Neuronal stem cell (in vitro differentiated cells): ENCODE measurements at regions not wholly inside any gene's neighbourhood (a gene's known extent, or its start where the extent isn't known, plus 50 kb on each side); places are given as distances from the start of the nearest gene placed in this dataset.

Experiments used
- DNase-seq: peaks from one replicate; pipeline ENCODE4 v3.0.0-alpha.2; 2013; ENCODE audit warnings: low spot score
- H2AFZ ChIP-seq: one replicate; pipeline ENCODE4 v1.6.1; 2013; ENCODE audit warnings: mild to moderate bottlenecking, low read length, inconsistent platforms
- H2AK5ac ChIP-seq: 2 replicates; pipeline ENCODE4 v1.6.1; 2013; ENCODE audit warnings: low read depth, mild to moderate bottlenecking, inconsistent platforms, low read length, moderate library complexity, mixed read lengths
- H2BK120ac ChIP-seq: 2 replicates; pipeline ENCODE4 v1.6.1; 2013; ENCODE audit warnings: low read depth, mild to moderate bottlenecking, inconsistent platforms, low read length, moderate library complexity, mixed read lengths
- H2BK12ac ChIP-seq: one replicate; pipeline ENCODE4 v1.6.1; 2013; ENCODE audit warnings: low read length, inconsistent platforms
- H2BK15ac ChIP-seq: 2 replicates; pipeline ENCODE4 v1.6.1; 2013; ENCODE audit warnings: mild to moderate bottlenecking, low read length, inconsistent platforms, mixed read lengths
- H2BK5ac ChIP-seq: one replicate; pipeline ENCODE4 v1.6.1; 2013; ENCODE audit warnings: inconsistent platforms, mild to moderate bottlenecking, low read length, moderate library complexity
- H3K14ac ChIP-seq: one replicate; pipeline ENCODE4 v1.6.1; 2013; ENCODE audit warnings: low read length, inconsistent platforms
- H3K18ac ChIP-seq: 2 replicates; pipeline ENCODE4 v1.6.1; 2013; ENCODE audit warnings: low read length, inconsistent platforms
- H3K23ac ChIP-seq: 2 replicates; pipeline ENCODE4 v1.6.1; 2013; ENCODE audit warnings: low read depth, mild to moderate bottlenecking, mixed read lengths, low read length, inconsistent platforms; ENCODE audit not compliant: poor library complexity
- H3K27ac ChIP-seq: replicated peaks from 3 replicates; pipeline ENCODE4 v1.5.1; 2013; ENCODE audit warnings: low read length, inconsistent platforms
- H3K27me3 ChIP-seq, 3 experiments: 2 replicates each; pipeline ENCODE4 v1.6.1; 2013; ENCODE audit warnings: low read length in 3 of 3, mild to moderate bottlenecking in 2 of 3, inconsistent platforms in 1 of 3, low read depth in 1 of 3, mixed read lengths in 1 of 3, moderate library complexity in 1 of 3; ENCODE audit not compliant: control insufficient read depth in 3 of 3, insufficient read depth in 3 of 3
- H3K36me3 ChIP-seq, 2 donors: replicated peaks in 1 of 2; 2 replicates each; pipeline ENCODE4 v1.6.1; 2013; ENCODE audit warnings: low read length in 2 of 2; ENCODE audit not compliant: control insufficient read depth in 2 of 2, insufficient read depth in 2 of 2
- H3K4ac ChIP-seq: 2 replicates; pipeline ENCODE4 v1.6.1; 2013; ENCODE audit warnings: inconsistent platforms, mild to moderate bottlenecking, low read length, moderate library complexity
- H3K4me1 ChIP-seq, 2 donors: 1 replicate in 1 of 2; 2 replicates in 1 of 2; pipeline ENCODE4 v1.6.1; 2013; ENCODE audit warnings: low read length in 2 of 2, low read depth in 1 of 2; ENCODE audit not compliant: control insufficient read depth in 2 of 2, insufficient read depth in 1 of 2
- H3K4me2 ChIP-seq: one replicate; pipeline ENCODE4 v1.6.1; 2013; ENCODE audit warnings: mild to moderate bottlenecking, low read length, inconsistent platforms; ENCODE audit not compliant: insufficient read depth, poor library complexity, severe bottlenecking
- H3K4me3 ChIP-seq, 2 donors: 2 replicates each; pipeline ENCODE4 v1.5.1; 2013; ENCODE audit warnings: low read length in 2 of 2, mild to moderate bottlenecking in 2 of 2, inconsistent platforms in 1 of 2, moderate library complexity in 1 of 2
- H3K79me1 ChIP-seq: one replicate; pipeline ENCODE4 v1.6.1; 2013; ENCODE audit warnings: low read depth, mild to moderate bottlenecking, inconsistent platforms, low read length, moderate library complexity
- H3K9ac ChIP-seq: one replicate; pipeline ENCODE4 v1.6.1; 2013; ENCODE audit warnings: mild to moderate bottlenecking, low read depth, low read length, inconsistent platforms; ENCODE audit not compliant: poor library complexity
- H3K9me3 ChIP-seq, 2 donors: replicated peaks in 1 of 2; 2 replicates each; pipeline versions ENCODE3 to v1.6.1; 2013; ENCODE audit warnings: low read length in 2 of 2, mild to moderate bottlenecking in 2 of 2, inconsistent platforms in 1 of 2, low read depth in 1 of 2, mixed read lengths in 1 of 2, moderate library complexity in 1 of 2; ENCODE audit not compliant: control insufficient read depth in 2 of 2, insufficient read depth in 1 of 2
- H4K8ac ChIP-seq: one replicate; pipeline ENCODE4 v1.6.1; 2013; ENCODE audit warnings: low read depth, mild to moderate bottlenecking, inconsistent platforms, low read length, moderate library complexity
- H4K91ac ChIP-seq: one replicate; pipeline ENCODE4 v1.6.1; 2013; ENCODE audit warnings: low read length, low read depth, mild to moderate bottlenecking, inconsistent platforms; ENCODE audit not compliant: poor library complexity
- WGBS, 2 donors: extraction: QIAGEN DNeasy Blood & Tissue Kit; methylation state at CpG; one replicate each; pipeline ENCODE4 v1.1.7; 2013; ENCODE audit warnings: missing lambda C conversion rate in 2 of 2, mixed read lengths in 1 of 2; ENCODE audit not compliant: insufficient read length in 2 of 2, insufficient replicate concordance in 1 of 2; ENCODE audit errors: extremely low coverage in 2 of 2; 5-methylcytosine and 5-hydroxymethylcytosine counted together

GRCh38 chr14:49228552-49228951 lies 357.6 kb downstream of the RPS29 start:
- no peak overlapping the region for H3K4ac ChIP-seq
- DNase-seq: no peak
- H2BK15ac ChIP-seq: no peak overlapping the region
- no peak overlapping the region for H2BK12ac ChIP-seq
- no peaks in the 10 kb centered on the region for H3K79me1 ChIP-seq
- no peak overlapping the region for H3K18ac ChIP-seq
- H3K23ac ChIP-seq: no peak overlapping the region
- H3K4me1 ChIP-seq: no peaks in the 10 kb centered on the region
- H3K14ac ChIP-seq: no peak overlapping the region
- no peaks in the 10 kb centered on the region for H3K9me3 ChIP-seq
- no peak overlapping the region for H4K8ac ChIP-seq
- no peak overlapping the region for H2AK5ac ChIP-seq
- no peak overlapping the region for H2BK5ac ChIP-seq
- no peak overlapping the region for H3K27ac ChIP-seq
- no peak overlapping the region for H3K4me2 ChIP-seq
- H2BK120ac ChIP-seq: no peak overlapping the region
- no CpG with 5 or more reads among the region's 4 CpGs for WGBS, 2 donors
- H2AFZ ChIP-seq: no peak overlapping the region
- no peak overlapping the region for H4K91ac ChIP-seq
- H3K27me3 ChIP-seq: no peaks in the 10 kb centered on the region
- H3K9ac ChIP-seq: no peak overlapping the region
- H3K36me3 ChIP-seq: no peaks in the 10 kb centered on the region
- H3K4me3 ChIP-seq: no peak overlapping the region

GRCh38 chr14:49221316-49221715 lies 364.9 kb downstream of the RPS29 start:
- no peak overlapping the region for H2BK15ac ChIP-seq
- H3K4me1 ChIP-seq: no peaks in the 10 kb centered on the region
- H3K4me3 ChIP-seq: no peak overlapping the region
- no peak overlapping the region for H2BK12ac ChIP-seq
- H3K4ac ChIP-seq: no peak overlapping the region
- no peak overlapping the region for H3K9ac ChIP-seq
- no peak overlapping the region for H3K18ac ChIP-seq
- no peak for DNase-seq
- H3K36me3 ChIP-seq: no peaks in the 10 kb centered on the region
- no peaks in the 10 kb centered on the region for H3K9me3 ChIP-seq
- no peak overlapping the region for H4K8ac ChIP-seq
- no peak overlapping the region for H2AFZ ChIP-seq
- H4K91ac ChIP-seq: no peak overlapping the region
- no CpG with 5 or more reads among the region's 3 CpGs for WGBS, 2 donors
- no peaks in the 10 kb centered on the region for H3K79me1 ChIP-seq
- no peak overlapping the region for H2BK5ac ChIP-seq
- no peaks in the 10 kb centered on the region for H3K27me3 ChIP-seq
- H3K23ac ChIP-seq: no peak overlapping the region
- H2BK120ac ChIP-seq: no peak overlapping the region
- no peak overlapping the region for H3K14ac ChIP-seq
- H3K4me2 ChIP-seq: no peak overlapping the region
- no peak overlapping the region for H3K27ac ChIP-seq
- no peak overlapping the region for H2AK5ac ChIP-seq

- Histone ChIP-seq H3K23ac (no peak overlapping the region), H2AK5ac (no peak overlapping the region), H2BK15ac (no peak overlapping the region), H2BK12ac (no peak overlapping the region), H2BK120ac (no peak overlapping the region), H3K4me3 (no peak overlapping the region), H3K4ac (no peak overlapping the region), H3K27me3 (no peaks in the 10 kb centered on the region), H3K9me3 (no peaks in the 10 kb centered on the region), H3K18ac (no peak overlapping the region), H2AFZ (no peak overlapping the region), H3K79me1 (no peaks in the 10 kb centered on the region), H3K4me2 (no peak overlapping the region), H3K27ac (no peak overlapping the region), H2BK5ac (no peak overlapping the region), H3K9ac (no peak overlapping the region), H3K14ac (no peak overlapping the region), H4K91ac (no peak overlapping the region), H4K8ac (no peak overlapping the region), H3K36me3 (no peaks in the 10 kb centered on the region), H3K4me1 (no peaks in the 10 kb centered on the region)
- no CpG with 5 or more reads among the region's 3 CpGs for WGBS, 2 donors
- no peak for DNase-seq
These were observed 365.7 kb downstream of the RPS29 start for GRCh38 chr14:49220492-49220891.

DNA sequence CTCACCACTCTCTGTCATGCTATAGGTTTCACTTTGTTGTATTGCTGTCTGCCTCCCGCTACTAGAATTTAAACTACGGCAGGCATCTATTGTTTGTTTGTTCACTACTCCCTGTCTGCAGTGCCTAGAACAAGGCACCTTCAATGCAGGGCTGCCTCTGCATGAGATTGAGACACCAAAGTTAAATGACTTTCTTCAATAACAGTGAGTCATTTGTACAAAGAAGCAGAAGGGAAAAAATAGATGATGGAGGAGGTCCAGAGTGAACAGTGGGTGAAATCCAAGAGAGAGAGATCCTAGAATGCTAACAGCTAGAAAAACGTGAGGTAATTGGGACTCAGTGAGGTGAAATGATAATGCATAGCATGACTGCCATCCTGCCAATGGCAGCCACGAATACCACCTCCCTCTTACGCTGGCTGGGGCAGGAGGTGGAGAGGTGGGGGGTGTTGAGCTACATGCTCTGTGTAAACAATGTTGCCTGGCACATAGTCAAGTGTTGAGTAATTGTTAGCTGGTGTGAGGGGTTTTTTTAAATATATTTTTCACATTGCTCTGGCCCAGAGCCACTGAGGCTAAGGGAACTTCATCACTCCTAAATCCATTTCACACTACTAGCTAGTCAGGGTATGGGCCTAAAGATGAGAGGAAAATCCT lies 367.6 kb downstream of the RPS29 start:
- H2AK5ac ChIP-seq: no peak overlapping the region
- no peak overlapping the region for H2BK12ac ChIP-seq
- H3K27ac ChIP-seq: no peak overlapping the region
- no peak overlapping the region for H3K18ac ChIP-seq
- H3K4me2 ChIP-seq: no peak overlapping the region
- no peak for DNase-seq
- no peak overlapping the region for H3K4ac ChIP-seq
- H3K79me1 ChIP-seq: no peaks in the 10 kb centered on the region
- H3K4me1 ChIP-seq: no peaks in the 10 kb centered on the region
- no peak overlapping the region for H4K91ac ChIP-seq
- no peak overlapping the region for H2AFZ ChIP-seq
- no peaks in the 10 kb centered on the region for H3K9me3 ChIP-seq
- H3K27me3 ChIP-seq: no peaks in the 10 kb centered on the region
- H3K14ac ChIP-seq: no peak overlapping the region
- no peak overlapping the region for H2BK120ac ChIP-seq
- no peak overlapping the region for H2BK5ac ChIP-seq
- H3K36me3 ChIP-seq: no peaks in the 10 kb centered on the region
- no peak overlapping the region for H3K9ac ChIP-seq
- no peak overlapping the region for H3K23ac ChIP-seq
- no CpG with 5 or more reads among the region's 5 CpGs for WGBS, 2 donors
- no peak overlapping the region for H3K4me3 ChIP-seq
- no peak overlapping the region for H2BK15ac ChIP-seq
- H4K8ac ChIP-seq: no peak overlapping the region
